Chondrocyte (in vitro differentiated cells): ENCODE measurements at regions not wholly inside any gene's neighbourhood (a gene's known extent, or its start where the extent isn't known, plus 50 kb on each side); places are given as distances from the start of the nearest gene placed in this dataset.

Experiments
- DNase-seq: peaks from one replicate; pipeline ENCODE4 v3.0.0; 2021; ENCODE audit warnings: mixed read lengths, low spot score
- H3K27ac Mint-ChIP-seq: one replicate; pipeline ENCODE4 v1.8.0; 2021; ENCODE audit warnings: mild to moderate bottlenecking, moderate library complexity, mixed read lengths; ENCODE audit not compliant: unreplicated experiment
- H3K27me3 Mint-ChIP-seq: 2 replicates; pipeline ENCODE4 v1.8.0; 2021; ENCODE audit warnings: low read depth, mixed read lengths
- H3K36me3 Mint-ChIP-seq: 2 replicates; pipeline ENCODE4 v1.8.0; 2021; ENCODE audit warnings: low read depth, mixed read lengths
- H3K4me1 Mint-ChIP-seq: 2 replicates; pipeline ENCODE4 v1.8.0; 2021; ENCODE audit warnings: low read depth, mild to moderate bottlenecking, mixed read lengths
- H3K4me3 Mint-ChIP-seq: one replicate; pipeline ENCODE4 v1.8.0; 2021; ENCODE audit warnings: mild to moderate bottlenecking, moderate library complexity, mixed read lengths; ENCODE audit not compliant: unreplicated experiment
- H3K9me3 Mint-ChIP-seq: 2 replicates; pipeline ENCODE4 v1.8.0; 2021; ENCODE audit warnings: low read depth, mixed read lengths
- CTCF ChIP-seq: fragments of 200-600 bp; sonication (generic); IDR thresholded peaks from 2 replicates; pipeline ENCODE4 v1.5.0; 2021; ENCODE audit warnings: antibody characterized with exemption, mild to moderate bottlenecking, moderate library complexity

- TF ChIP-seq CTCF, result no peak
- Mint-ChIP-seq H3K36me3 (no peaks in the 10 kb centered on the region), H3K4me1 (peaks cover 61% of the 10 kb centered on the region), H3K4me3 (no peak overlapping the region), H3K27ac (peak overlapping the region; percentile 90), H3K27me3 (no peaks in the 10 kb centered on the region), H3K9me3 (no peaks in the 10 kb centered on the region)
- DNase-seq, result no peak
Measured at GRCh38 chr9:115640887-115641286, 512.7 kb upstream of the PAPPA start.

- H3K9me3 Mint-ChIP-seq, result no peaks in the 10 kb centered on the region
- peak overlapping the region; percentile 90 for H3K27ac Mint-ChIP-seq
- no peaks in the 10 kb centered on the region for H3K27me3 Mint-ChIP-seq
- TF ChIP-seq CTCF, result no peak
- H3K4me1 Mint-ChIP-seq, result peaks cover 62% of the 10 kb centered on the region
- H3K4me3 Mint-ChIP-seq, result no peak overlapping the region
- H3K36me3 Mint-ChIP-seq, result peaks cover 2% of the 10 kb centered on the region
- no peak for DNase-seq
Measured at GRCh38 chr9:115642285-115642684, 511.3 kb upstream of the PAPPA start.

GRCh38 chr9:115643948-115644727 lies 509.5 kb upstream of the PAPPA start:
- H3K4me1 Mint-ChIP-seq, result peaks cover 58% of the 10 kb centered on the region
- no peak for TF ChIP-seq CTCF
- no peak overlapping the region for H3K4me3 Mint-ChIP-seq
- peaks cover 2% of the 10 kb centered on the region for H3K36me3 Mint-ChIP-seq
- no peaks in the 10 kb centered on the region for H3K9me3 Mint-ChIP-seq
- no peak overlapping the region for H3K27ac Mint-ChIP-seq
- no peaks in the 10 kb centered on the region for H3K27me3 Mint-ChIP-seq
- no peak for DNase-seq

- Mint-ChIP-seq H3K27me3 (no peaks in the 10 kb centered on the region), H3K4me1 (peaks cover 41% of the 10 kb centered on the region), H3K4me3 (no peak overlapping the region), H3K9me3 (peaks cover 5% of the 10 kb centered on the region), H3K36me3 (peaks cover 2% of the 10 kb centered on the region), H3K27ac (peak overlapping the region; percentile 93)
- no peak for DNase-seq
- no peak for TF ChIP-seq CTCF
Measured at GRCh38 chr9:115649991-115650472, 503.6 kb upstream of the PAPPA start.

GRCh38 chr9:115650768-115651167 lies 502.8 kb upstream of the PAPPA start:
- DNase-seq, result no peak
- Mint-ChIP-seq H3K4me3 (no peak overlapping the region), H3K36me3 (peaks cover 2% of the 10 kb centered on the region)

More at GRCh38 chr9:115650768-115651167, 502.8 kb upstream of the PAPPA start:
- Mint-ChIP-seq H3K4me1 (peaks cover 44% of the 10 kb centered on the region), H3K27ac (peak overlapping the region; percentile 93), H3K9me3 (peaks cover 5% of the 10 kb centered on the region), H3K27me3 (no peaks in the 10 kb centered on the region)
- no peak for TF ChIP-seq CTCF
